Breast epithelium (tissue), 4 donors: ENCODE measurements at regions not wholly inside any gene's neighbourhood (a gene's known extent, or its start where the extent isn't known, plus 50 kb on each side); places are given as distances from the start of the nearest gene placed in this dataset.

ENCODE experiments used
- DNase-seq, 2 donors: peaks; one replicate each; pipeline ENCODE4 v3.0.0-alpha.2; 2019; ENCODE audit warnings: low spot score in 2 of 2
- H3K27ac ChIP-seq, 2 donors: fragments of 200-600 bp; sonication (generic) in 1 of 2; one replicate each; pipeline ENCODE4 v1.5.1; 2016 to 2019; ENCODE audit warnings: mild to moderate bottlenecking in 1 of 2
- H3K27me3 ChIP-seq, 2 donors: fragments of 200-600 bp; sonication (generic) in 1 of 2; one replicate each; pipeline versions ENCODE4 v1.5.1 to v1.6.0; 2017 to 2019; ENCODE audit warnings: control low read depth in 1 of 2, mild to moderate bottlenecking in 1 of 2
- H3K36me3 ChIP-seq: fragments of 200-600 bp; one replicate; pipeline ENCODE4 v1.5.1; 2019
- H3K4me1 ChIP-seq, 2 donors: fragments of 200-600 bp; sonication (generic); one replicate each; pipeline ENCODE4 v1.5.1; 2016 to 2019; ENCODE audit warnings: control low read depth in 1 of 2
- H3K4me3 ChIP-seq, 3 donors: fragments of 200-600 bp; sonication (generic); 1 replicate in 2 of 3; 2 replicates in 1 of 3; pipeline ENCODE4 v1.5.1; 2016 to 2019; ENCODE audit warnings: mild to moderate bottlenecking in 3 of 3, moderate library complexity in 2 of 3
- H3K9me3 ChIP-seq, 2 donors: fragments of 200-600 bp; sonication (generic) in 1 of 2; one replicate each; pipeline ENCODE4 v1.5.1; 2016 to 2019; ENCODE audit warnings: control low read depth in 1 of 2
- CTCF ChIP-seq, 3 donors: fragments of 450-650 bp; IDR thresholded peaks; one replicate each; pipeline ENCODE4 v1.5.1; 2016 to 2017; ENCODE audit warnings: antibody characterized with exemption in 3 of 3, mild to moderate bottlenecking in 3 of 3, moderate library complexity in 3 of 3
- POLR2A ChIP-seq: fragments of 450-650 bp; IDR thresholded peaks from one replicate; pipeline ENCODE4 v1.6.1; 2016; ENCODE audit warnings: antibody characterized with exemption, mild to moderate bottlenecking, moderate library complexity
- POLR2AphosphoS5 ChIP-seq, 3 donors: sonication (generic); formaldehyde crosslinking; IDR thresholded peaks; one replicate each; pipeline ENCODE4 v1.6.1; 2017; ENCODE audit warnings: antibody characterized with exemption in 3 of 3
- intact Hi-C: fragments of 100-400 bp; cut with DNase I; formaldehyde crosslinking; loops from one replicate; pipeline ENCODE4 v1.15.1; 2023; ENCODE audit warnings: low total_unique reads

GRCh38 chr2:66805016-66805865, 370.3 kb downstream of the MEIS1 start:
- no peaks in the 10 kb centered on the region for H3K4me1 ChIP-seq
- DNase-seq = no peak
- no peak for TF ChIP-seq POLR2A
- TF ChIP-seq POLR2AphosphoS5 (IDR thresholded peaks at IDR 0.05) = no peak
- no peak for TF ChIP-seq CTCF (IDR thresholded peaks at IDR 0.05)
- intact Hi-C loops = loop anchor here (10.0 kb wide), 1 partner anchor 660 kb away; no protein-coding TSS in a partner anchor
- no peak overlapping the region for H3K27ac ChIP-seq
- H3K9me3 ChIP-seq = no peaks in the 10 kb centered on the region
- no peak overlapping the region for H3K4me3 ChIP-seq
- no peaks in the 10 kb centered on the region for H3K36me3 ChIP-seq
- H3K27me3 ChIP-seq = no peaks in the 10 kb centered on the region

GRCh38 chr2:66805968-66806367, 371.0 kb downstream of the MEIS1 start:
- no peak for TF ChIP-seq POLR2AphosphoS5 (IDR thresholded peaks at IDR 0.05)
- no peak for TF ChIP-seq POLR2A
- no peak for TF ChIP-seq CTCF (IDR thresholded peaks at IDR 0.05)
- Histone ChIP-seq H3K36me3 (no peaks in the 10 kb centered on the region), H3K4me3 (no peak overlapping the region), H3K4me1 (no peaks in the 10 kb centered on the region), H3K27me3 (no peaks in the 10 kb centered on the region), H3K27ac (no peak overlapping the region), H3K9me3 (no peaks in the 10 kb centered on the region)
- intact Hi-C loops = loop anchor here (10.0 kb wide), 1 partner anchor 661 kb away; no protein-coding TSS in a partner anchor
- no peak for DNase-seq

GRCh38 chr2:66813525-66813924, 378.6 kb downstream of the MEIS1 start:
- Histone ChIP-seq H3K27ac (no peak overlapping the region), H3K9me3 (peaks cover 0 to 3% of the 10 kb centered on the region in 2 donors), H3K36me3 (no peaks in the 10 kb centered on the region), H3K4me3 (no peak overlapping the region), H3K27me3 (no peaks in the 10 kb centered on the region), H3K4me1 (no peaks in the 10 kb centered on the region)
- no peak for DNase-seq
- TF ChIP-seq POLR2AphosphoS5 (IDR thresholded peaks at IDR 0.05) = no peak
- TF ChIP-seq CTCF (IDR thresholded peaks at IDR 0.05) = no peak
- no peak for TF ChIP-seq POLR2A
- intact Hi-C loops = loop anchor here (5.0 kb wide), 1 partner anchor 136 kb away; no protein-coding TSS in a partner anchor

GRCh38 chr2:66813976-66814375, 379.1 kb downstream of the MEIS1 start:
- Histone ChIP-seq H3K9me3 (peaks cover 0 to 7% of the 10 kb centered on the region in 2 donors), H3K4me3 (no peak overlapping the region), H3K27ac (no peak overlapping the region), H3K27me3 (no peaks in the 10 kb centered on the region), H3K4me1 (no peaks in the 10 kb centered on the region), H3K36me3 (no peaks in the 10 kb centered on the region)
- no peak for DNase-seq
- intact Hi-C loops = loop anchor here (5.0 kb wide), 1 partner anchor 137 kb away; no protein-coding TSS in a partner anchor
- TF ChIP-seq POLR2A (no peak), POLR2AphosphoS5 (IDR thresholded peaks at IDR 0.05) (no peak), CTCF (IDR thresholded peaks at IDR 0.05) (no peak)

GRCh38 chr2:66814916-66815315, 380.0 kb downstream of the MEIS1 start:
- DNase-seq = no peak
- Histone ChIP-seq H3K9me3 (peaks cover 0 to 11% of the 10 kb centered on the region in 2 donors), H3K27ac (no peak overlapping the region), H3K36me3 (no peaks in the 10 kb centered on the region), H3K27me3 (no peaks in the 10 kb centered on the region), H3K4me1 (no peaks in the 10 kb centered on the region), H3K4me3 (no peak overlapping the region)
- intact Hi-C loops = loop anchor here (5.0 kb wide), 1 partner anchor 138 kb away; no protein-coding TSS in a partner anchor
- TF ChIP-seq POLR2A = no peak
